Mesenchymal stem cell (in vitro differentiated cells and primary cell): ENCODE measurements at regions not wholly inside any gene's neighbourhood (a gene's known extent, or its start where the extent isn't known, plus 50 kb on each side); places are given as distances from the start of the nearest gene placed in this dataset.
"Not testable (repeated sequence)": the region's sequence is repeated elsewhere in the genome, so short reads cannot be mapped to it uniquely, and the experiment has no call there.

Experiments
- DNase-seq: peaks from one replicate; pipeline ENCODE4 v3.0.0-alpha.2; 2013
- H2AFZ ChIP-seq: one replicate; pipeline ENCODE4 v1.6.1; 2013; ENCODE audit warnings: low read depth, mild to moderate bottlenecking, control low read depth, inconsistent platforms, low read length, moderate library complexity
- H2AK5ac ChIP-seq: 2 replicates; pipeline ENCODE4 v1.6.1; 2013; ENCODE audit warnings: low read length, moderate library complexity, mild to moderate bottlenecking, inconsistent platforms; ENCODE audit not compliant: severe bottlenecking
- H2BK120ac ChIP-seq: one replicate; pipeline ENCODE4 v1.6.1; 2013; ENCODE audit warnings: low read depth, mild to moderate bottlenecking, inconsistent platforms, low read length, moderate library complexity
- H2BK12ac ChIP-seq, 2 experiments: one replicate each; pipeline ENCODE4 v1.6.1; 2013; ENCODE audit warnings: inconsistent platforms in 2 of 2, low read length in 2 of 2, mild to moderate bottlenecking in 2 of 2, moderate library complexity in 2 of 2, control low read depth in 1 of 2
- H2BK15ac ChIP-seq: one replicate; pipeline ENCODE4 v1.6.1; 2013; ENCODE audit warnings: mild to moderate bottlenecking, low read depth, inconsistent platforms; ENCODE audit not compliant: poor library complexity, severe bottlenecking
- H2BK5ac ChIP-seq: 2 replicates; pipeline ENCODE4 v1.6.1; 2013; ENCODE audit warnings: low read depth, mild to moderate bottlenecking, low read length, control low read depth, inconsistent platforms; ENCODE audit not compliant: poor library complexity, severe bottlenecking
- H3K14ac ChIP-seq, 2 experiments: one replicate each; pipeline ENCODE4 v1.6.1; 2013; ENCODE audit warnings: inconsistent platforms in 2 of 2, low read length in 2 of 2, control low read depth in 1 of 2, mild to moderate bottlenecking in 1 of 2, moderate library complexity in 1 of 2
- H3K18ac ChIP-seq, 2 experiments: one replicate each; pipeline ENCODE4 v1.6.1; 2013; ENCODE audit warnings: inconsistent platforms in 2 of 2, low read length in 2 of 2, control low read depth in 1 of 2, low read depth in 1 of 2, mild to moderate bottlenecking in 1 of 2
- H3K23ac ChIP-seq, 2 experiments: one replicate each; pipeline ENCODE4 v1.6.1; 2013; ENCODE audit warnings: inconsistent platforms in 2 of 2, low read length in 2 of 2, mild to moderate bottlenecking in 2 of 2, moderate library complexity in 2 of 2, control low read depth in 1 of 2
- H3K27ac ChIP-seq: 2 replicates; pipeline ENCODE4 v1.5.1; 2013; ENCODE audit warnings: mild to moderate bottlenecking, moderate library complexity, low read length, control low read depth, inconsistent platforms; ENCODE audit not compliant: poor library complexity, severe bottlenecking
- H3K27me3 ChIP-seq, 2 experiments: 2 replicates each; pipeline versions ENCODE4 v1.6.1 to v1.7.0; 2013; ENCODE audit warnings: low read length in 2 of 2, mild to moderate bottlenecking in 2 of 2, moderate library complexity in 2 of 2, control low read depth in 1 of 2, inconsistent platforms in 1 of 2; ENCODE audit not compliant: control insufficient read depth in 1 of 2, insufficient read depth in 1 of 2
- H3K36me3 ChIP-seq, 2 experiments: 2 replicates each; pipeline versions ENCODE4 v1.6.1 to v1.7.0; 2013; ENCODE audit warnings: low read length in 2 of 2, control low read depth in 1 of 2, inconsistent platforms in 1 of 2, low read depth in 1 of 2, mild to moderate bottlenecking in 1 of 2; ENCODE audit not compliant: insufficient read depth in 2 of 2, control insufficient read depth in 1 of 2
- H3K4ac ChIP-seq, 2 experiments: one replicate each; pipeline ENCODE4 v1.6.1; 2013; ENCODE audit warnings: inconsistent platforms in 2 of 2, low read length in 2 of 2, mild to moderate bottlenecking in 2 of 2, moderate library complexity in 2 of 2, control low read depth in 1 of 2, low read depth in 1 of 2
- H3K4me1 ChIP-seq: 2 replicates; pipeline ENCODE4 v1.6.1; 2013; ENCODE audit warnings: low read depth, low read length, control low read depth; ENCODE audit not compliant: control insufficient read depth, insufficient read depth
- H3K4me2 ChIP-seq: 2 replicates; pipeline ENCODE4 v1.6.1; 2013; ENCODE audit warnings: low read length, mild to moderate bottlenecking, inconsistent platforms; ENCODE audit not compliant: poor library complexity, severe bottlenecking
- H3K4me3 ChIP-seq, 2 experiments: 2 replicates each; pipeline versions ENCODE4 v1.5.1 to v1.7.0; 2013; ENCODE audit warnings: low read length in 2 of 2, mild to moderate bottlenecking in 2 of 2, control low read depth in 1 of 2, low read depth in 1 of 2; ENCODE audit not compliant: insufficient read depth in 1 of 2
- H3K79me1 ChIP-seq: replicated peaks from 2 replicates; pipeline ENCODE4 v1.6.1; 2013; ENCODE audit warnings: mild to moderate bottlenecking, control low read depth, low read length, inconsistent platforms; ENCODE audit not compliant: poor library complexity, severe bottlenecking
- H3K9ac ChIP-seq: 2 replicates; pipeline ENCODE4 v1.7.0; 2013; ENCODE audit warnings: mild to moderate bottlenecking, low read length, moderate library complexity
- H3K9me3 ChIP-seq: 2 replicates; pipeline ENCODE4 v1.7.0; 2013; ENCODE audit warnings: mild to moderate bottlenecking, low read length; ENCODE audit not compliant: control insufficient read depth
- H4K8ac ChIP-seq: one replicate; pipeline ENCODE4 v1.6.1; 2013; ENCODE audit warnings: inconsistent platforms, mild to moderate bottlenecking, low read length, moderate library complexity
- H4K91ac ChIP-seq: one replicate; pipeline ENCODE4 v1.6.1; 2013; ENCODE audit warnings: mild to moderate bottlenecking, low read length, inconsistent platforms
- WGBS: methylation state at CpG from one replicate; pipeline ENCODE4 v1.1.7; 2013; ENCODE audit warnings: mixed read lengths; 5-methylcytosine and 5-hydroxymethylcytosine counted together

DNA sequence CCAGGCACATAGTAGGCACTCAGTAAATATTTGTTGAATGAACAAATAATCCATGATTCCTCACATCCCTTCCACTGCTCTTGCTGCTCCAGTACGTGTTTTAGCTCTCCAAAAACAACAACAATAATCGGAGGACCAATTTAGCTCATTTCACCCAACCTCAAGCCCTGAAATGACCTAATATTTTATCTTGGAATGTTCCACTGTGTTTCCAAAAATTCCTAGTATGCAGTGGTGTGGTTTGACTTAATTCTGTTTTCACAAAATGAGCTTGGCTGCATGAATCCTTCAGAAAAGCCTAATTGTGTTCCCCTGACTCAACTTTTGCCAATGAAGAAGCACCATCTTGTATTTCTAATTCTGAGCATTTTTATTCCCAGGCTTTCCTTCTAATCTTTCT is 168.0 kb upstream of the PHACTR1 start:
- H2BK120ac ChIP-seq = no peak overlapping the region
- no peak overlapping the region for H2BK15ac ChIP-seq
- no peak overlapping the region for H3K9ac ChIP-seq
- H2BK12ac ChIP-seq = no peak overlapping the region
- no peak overlapping the region for H4K8ac ChIP-seq
- H3K4me2 ChIP-seq = no peak overlapping the region
- no peak overlapping the region for H4K91ac ChIP-seq
- no peaks in the 10 kb centered on the region for H3K27me3 ChIP-seq
- peak; percentile 12 for DNase-seq
- no peaks in the 10 kb centered on the region for H3K36me3 ChIP-seq
- no peak overlapping the region for H3K14ac ChIP-seq
- no peak overlapping the region for H2AK5ac ChIP-seq
- H3K79me1 ChIP-seq = no peaks in the 10 kb centered on the region
- no peak overlapping the region for H2BK5ac ChIP-seq
- no peaks in the 10 kb centered on the region for H3K9me3 ChIP-seq
- no peak overlapping the region for H3K4me3 ChIP-seq
- H2AFZ ChIP-seq = no peak overlapping the region
- H3K23ac ChIP-seq = no peak overlapping the region
- H3K4ac ChIP-seq = no peak overlapping the region
- WGBS = 46% methylated on average over 1 of the region's 2 CpGs
- H3K4me1 ChIP-seq = peaks cover 3% of the 10 kb centered on the region
- H3K18ac ChIP-seq = no peak overlapping the region
- peak overlapping the region; percentile 69 for H3K27ac ChIP-seq

DNA sequence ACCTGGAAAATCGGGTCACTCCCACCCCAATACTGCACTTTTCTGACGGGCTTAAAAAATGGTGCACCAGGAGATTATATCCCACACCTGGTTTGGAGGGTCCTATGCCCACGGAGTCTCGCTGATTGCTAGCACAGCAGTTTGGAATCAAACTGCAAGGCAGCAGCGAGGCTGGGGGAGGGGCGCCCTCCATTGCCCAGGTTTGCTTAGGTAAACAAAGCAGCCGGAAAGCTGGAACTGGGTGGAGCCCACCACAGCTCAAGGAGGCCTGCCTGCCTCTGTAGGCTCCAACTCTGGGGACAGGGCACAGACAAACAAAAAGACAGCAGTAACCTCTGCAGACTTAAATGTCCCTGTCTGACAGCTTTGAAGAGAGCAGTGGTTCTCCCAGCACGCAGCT is 167.1 kb upstream of the PHACTR1 start:
- H2BK15ac ChIP-seq, H3K36me3 ChIP-seq, H3K9ac ChIP-seq, H3K23ac ChIP-seq, DNase-seq, H3K9me3 ChIP-seq, H3K4me2 ChIP-seq, H3K27ac ChIP-seq, H2AFZ ChIP-seq, H3K14ac ChIP-seq, H2BK120ac ChIP-seq, H4K91ac ChIP-seq, H2AK5ac ChIP-seq, H3K18ac ChIP-seq, H3K4me1 ChIP-seq, H3K4ac ChIP-seq, H3K27me3 ChIP-seq, H2BK12ac ChIP-seq, H3K4me3 ChIP-seq, H3K79me1 ChIP-seq, H4K8ac ChIP-seq, H2BK5ac ChIP-seq: not testable (repeated sequence)
- 96% methylated on average over 8 of the region's 8 CpGs for WGBS

- H3K4ac ChIP-seq, H4K91ac ChIP-seq, H2BK5ac ChIP-seq, H3K36me3 ChIP-seq, H2AK5ac ChIP-seq, H3K9ac ChIP-seq, DNase-seq, H2AFZ ChIP-seq, H2BK120ac ChIP-seq, H3K79me1 ChIP-seq, H3K27ac ChIP-seq, H3K27me3 ChIP-seq, H3K23ac ChIP-seq, H2BK12ac ChIP-seq, H4K8ac ChIP-seq, H3K14ac ChIP-seq, H3K4me3 ChIP-seq, H3K18ac ChIP-seq, H3K4me1 ChIP-seq, H3K9me3 ChIP-seq, H3K4me2 ChIP-seq, H2BK15ac ChIP-seq: not testable (repeated sequence)
- 100% methylated on average over 2 of the region's 2 CpGs for WGBS
These were observed 161.7 kb upstream of the PHACTR1 start for GRCh38 chr6:12554820-12555219.

- Histone ChIP-seq H2BK15ac (no peak overlapping the region), H3K4me2 (no peak overlapping the region), H2AK5ac (no peak overlapping the region), H3K18ac (no peak overlapping the region), H3K4me1 (no peaks in the 10 kb centered on the region), H4K8ac (no peak overlapping the region), H2BK12ac (no peak overlapping the region), H3K36me3 (no peaks in the 10 kb centered on the region), H3K9me3 (peaks cover 5% of the 10 kb centered on the region), H3K4me3 (no peak overlapping the region), H3K9ac (no peak overlapping the region), H3K4ac (no peak overlapping the region), H3K79me1 (no peaks in the 10 kb centered on the region), H3K27ac (no peak overlapping the region), H3K23ac (no peak overlapping the region), H2BK5ac (no peak overlapping the region), H2AFZ (no peak overlapping the region), H2BK120ac (no peak overlapping the region), H3K14ac (no peak overlapping the region), H3K27me3 (no peaks in the 10 kb centered on the region), H4K91ac (no peak overlapping the region)
- no peak for DNase-seq
- 78% methylated on average over 2 of the region's 2 CpGs for WGBS
These were observed 161.3 kb upstream of the PHACTR1 start for GRCh38 chr6:12555267-12555666.
